H1 (cell line): ENCODE measurements at regions not wholly inside any gene's neighbourhood (a gene's known extent, or its start where the extent isn't known, plus 50 kb on each side); places are given as distances from the start of the nearest gene placed in this dataset.

ENCODE experiments used
- CTCF ChIA-PET: fragments of 300-600 bp; sonication (Branson Sonifier 250); formaldehyde crosslinking; loops from one replicate; lab custom pipeline; 2021; ENCODE audit not compliant: partially characterized antibody; lab: Charles Lee
- POLR2A ChIA-PET: fragments of 300-600 bp; sonication (Branson Sonifier 250); formaldehyde crosslinking; loops from one replicate; lab custom pipeline; 2021; ENCODE audit warnings: inconsistent platforms; ENCODE audit not compliant: partially characterized antibody; lab: Charles Lee
- DNase-seq, 2 experiments: peaks; one replicate each; pipeline versions ENCODE4 v3.0.0 to v3.0.0-alpha.2; 2010 to 2022; ENCODE audit warnings: low spot score in 2 of 2, low read depth in 1 of 2, mixed read lengths in 1 of 2
- FAIRE-seq: peaks from 2 replicates; lab custom pipeline; 2011; peaks lifted over from hg19 to GRCh38; lab: Jason Lieb, UNC
- H2AFZ ChIP-seq: 2 replicates; pipeline ENCODE4 v1.8.1; 2012; ENCODE audit warnings: low read length, inconsistent platforms
- H2AK5ac ChIP-seq: 2 replicates; pipeline ENCODE4 v1.6.1; 2013; ENCODE audit warnings: low read depth, low read length
- H2BK120ac ChIP-seq: replicated peaks from 2 replicates; pipeline ENCODE3; 2013; ENCODE audit warnings: low read depth, low read length, inconsistent platforms
- H2BK12ac ChIP-seq: 2 replicates; pipeline ENCODE4 v1.6.1; 2013; ENCODE audit warnings: low read depth, low read length
- H2BK15ac ChIP-seq: 2 replicates; pipeline ENCODE4 v1.6.1; 2013; ENCODE audit warnings: low read length
- H2BK20ac ChIP-seq: 2 replicates; pipeline ENCODE4 v1.6.1; 2013; ENCODE audit warnings: low read length
- H2BK5ac ChIP-seq: 2 replicates; pipeline ENCODE4 v1.6.1; 2013; ENCODE audit warnings: low read depth, low read length
- H3K14ac ChIP-seq: 2 replicates; pipeline ENCODE4 v1.6.1; 2013; ENCODE audit warnings: inconsistent platforms; ENCODE audit not compliant: insufficient read length
- H3K18ac ChIP-seq: 2 replicates; pipeline ENCODE4 v1.6.1; 2013; ENCODE audit warnings: low read length; ENCODE audit errors: extremely low read depth
- H3K23ac ChIP-seq: 2 replicates; pipeline ENCODE4 v1.6.1; 2013; ENCODE audit warnings: inconsistent platforms; ENCODE audit not compliant: insufficient read length
- H3K23me2 ChIP-seq: 2 replicates; pipeline ENCODE4 v1.6.1; 2013; ENCODE audit warnings: low read depth, low read length
- H3K27ac ChIP-seq: 2 replicates; pipeline ENCODE4 v1.6.1; 2011; ENCODE audit warnings: low read depth, low read length, inconsistent platforms
- H3K27me3 ChIP-seq, 4 experiments: replicated peaks in 1 of 4; 1 replicate in 1 of 4; 2 replicates in 3 of 4; pipeline versions ENCODE4 v1.6.1 to v1.8.1; 2011 to 2013; ENCODE audit warnings: low read length in 3 of 4, mild to moderate bottlenecking in 3 of 4, inconsistent platforms in 2 of 4, mixed read lengths in 2 of 4, moderate library complexity in 1 of 4; ENCODE audit not compliant: control insufficient read depth in 3 of 4, insufficient read depth in 3 of 4; ENCODE audit errors: extremely low read depth in 1 of 4
- H3K36me3 ChIP-seq, 4 experiments: 2 replicates each; pipeline versions ENCODE4 v1.6.1 to v1.8.1; 2011 to 2013; ENCODE audit warnings: mild to moderate bottlenecking in 4 of 4, low read length in 3 of 4, moderate library complexity in 2 of 4, control low read depth in 1 of 4, inconsistent platforms in 1 of 4; ENCODE audit not compliant: insufficient read depth in 4 of 4, control insufficient read depth in 2 of 4
- H3K4ac ChIP-seq: replicated peaks from 2 replicates; pipeline ENCODE3; 2013; ENCODE audit warnings: low read length, low read depth, mixed read lengths, inconsistent platforms; ENCODE audit not compliant: insufficient read length
- H3K4me1 ChIP-seq, 4 experiments: replicated peaks in 1 of 4; 1 replicate in 1 of 4; 2 replicates in 3 of 4; pipeline versions ENCODE4 v1.6.1 to v1.8.1; 2011 to 2013; ENCODE audit warnings: low read length in 3 of 4, inconsistent platforms in 2 of 4, mixed read lengths in 1 of 4; ENCODE audit not compliant: insufficient read depth in 4 of 4, control insufficient read depth in 3 of 4
- H3K4me2 ChIP-seq, 2 experiments: 2 replicates each; pipeline versions ENCODE4 v1.6.1 to v1.8.1; 2011 to 2013; ENCODE audit warnings: low read depth in 2 of 2, low read length in 2 of 2, control low read depth in 1 of 2, inconsistent platforms in 1 of 2, mild to moderate bottlenecking in 1 of 2; ENCODE audit not compliant: insufficient read depth in 1 of 2
- H3K4me3 ChIP-seq, 4 experiments: fragments of 200-600, 300-600 bp in 1 of 4; sonication (generic), shearing (Covaris generic), sonication (Bioruptor Twin) in 1 of 4; 2 replicates each; pipeline versions ENCODE4 v1.5.1 to v1.8.1; 2011 to 2016; ENCODE audit warnings: low read length in 4 of 4, low read depth in 3 of 4, control low read depth in 2 of 4, inconsistent platforms in 2 of 4, mild to moderate bottlenecking in 2 of 4, mixed read lengths in 1 of 4, moderate library complexity in 1 of 4; ENCODE audit not compliant: insufficient read depth in 2 of 4; ENCODE audit errors: extremely low read depth in 1 of 4
- H3K56ac ChIP-seq: replicated peaks from 2 replicates; pipeline ENCODE3; 2013; ENCODE audit warnings: low read depth, mild to moderate bottlenecking, mixed read lengths, low read length, inconsistent platforms; ENCODE audit not compliant: insufficient read length
- H3K79me1 ChIP-seq: 2 replicates; pipeline ENCODE4 v1.6.1; 2013; ENCODE audit warnings: low read depth, low read length, control low read depth
- H3K79me2 ChIP-seq, 2 experiments: 2 replicates each; pipeline versions ENCODE4 v1.6.1 to v1.8.1; 2012 to 2013; ENCODE audit warnings: low read length in 2 of 2, mild to moderate bottlenecking in 2 of 2, inconsistent platforms in 1 of 2; ENCODE audit not compliant: insufficient read depth in 2 of 2, control insufficient read depth in 1 of 2
- H3K9ac ChIP-seq, 4 experiments: replicated peaks in 1 of 4; 1 replicate in 1 of 4; 2 replicates in 3 of 4; pipeline versions ENCODE4 v1.6.1 to v1.8.1; 2011 to 2013; ENCODE audit warnings: low read depth in 3 of 4, low read length in 3 of 4, control low read depth in 2 of 4, mild to moderate bottlenecking in 2 of 4, moderate library complexity in 2 of 4, inconsistent platforms in 1 of 4; ENCODE audit errors: extremely low read depth in 1 of 4
- H3K9me3 ChIP-seq, 2 experiments: 2 replicates each; pipeline versions ENCODE4 v1.6.1 to v1.8.1; 2012 to 2013; ENCODE audit warnings: mild to moderate bottlenecking in 2 of 2, moderate library complexity in 2 of 2, control low read depth in 1 of 2, inconsistent platforms in 1 of 2, low read depth in 1 of 2, low read length in 1 of 2, mixed read lengths in 1 of 2; ENCODE audit not compliant: insufficient read depth in 2 of 2
- H4K20me1 ChIP-seq, 2 experiments: replicated peaks in 1 of 2; 2 replicates each; pipeline versions ENCODE3 to v1.8.1; 2011 to 2013; ENCODE audit warnings: inconsistent platforms in 2 of 2, low read length in 2 of 2, mild to moderate bottlenecking in 1 of 2; ENCODE audit not compliant: insufficient read depth in 2 of 2, control insufficient read depth in 1 of 2
- H4K5ac ChIP-seq: 2 replicates; pipeline ENCODE4 v1.6.1; 2013; ENCODE audit warnings: low read length, low read depth, mixed read lengths, inconsistent platforms; ENCODE audit not compliant: insufficient read length
- H4K8ac ChIP-seq: 2 replicates; pipeline ENCODE4 v1.8.0; 2013; ENCODE audit warnings: mild to moderate bottlenecking, moderate library complexity, low read length, inconsistent platforms; ENCODE audit not compliant: insufficient read depth; ENCODE audit errors: extremely low read depth
- H4K91ac ChIP-seq: replicated peaks from 2 replicates; pipeline ENCODE3; 2013; ENCODE audit warnings: low read length, mixed read lengths, inconsistent platforms; ENCODE audit not compliant: insufficient read length
- BACH1 ChIP-seq: IDR thresholded peaks from 2 replicates; pipeline ENCODE4 v1.6.1; 2012; ENCODE audit warnings: low read length, improper control_type of control experiment
- WGBS, 2 experiments: shearing (Covaris generic) in 1 of 2; methylation state at CpG; one replicate each; pipeline versions ENCODE4 v1.1.6 to v1.1.7; 2013 to 2015; ENCODE audit warnings: low lambda C conversion rate in 2 of 2, mixed read lengths in 2 of 2, inconsistent platforms in 1 of 2, low coverage in 1 of 2, missing lambda C conversion rate in 1 of 2; ENCODE audit not compliant: insufficient replicate concordance in 2 of 2, insufficient coverage in 1 of 2, insufficient read length in 1 of 2; ENCODE audit errors: extremely low coverage in 1 of 2, missing lambda C conversion rate in 1 of 2; 5-methylcytosine and 5-hydroxymethylcytosine counted together

GRCh38 chr3:165544432-165544831 lies 292.8 kb downstream of the BCHE start:
- Histone ChIP-seq H3K9ac (no peak overlapping the region), H3K36me3 (no peaks in the 10 kb centered on the region), H3K4me1 (no peaks in the 10 kb centered on the region), H3K4me3 (no peak overlapping the region), H3K18ac (no peak overlapping the region), H3K4me2 (no peak overlapping the region), H2BK20ac (no peak overlapping the region), H3K23ac (no peak overlapping the region), H3K27ac (no peak overlapping the region), H4K20me1 (no peaks in the 10 kb centered on the region), H4K5ac (no peak overlapping the region), H3K9me3 (no peaks in the 10 kb centered on the region), H3K23me2 (no peaks in the 10 kb centered on the region), H2BK5ac (no peak overlapping the region), H2BK15ac (no peak overlapping the region), H3K79me2 (no peaks in the 10 kb centered on the region), H4K8ac (no peak overlapping the region; the same call in 1 of the 2 replicates), H4K91ac (no peak overlapping the region), H3K79me1 (no peaks in the 10 kb centered on the region), H3K4ac (no peak overlapping the region), H2BK12ac (no peak overlapping the region), H3K14ac (no peak overlapping the region), H3K27me3 (no peaks in the 10 kb centered on the region), H3K56ac (no peak overlapping the region), H2AFZ (peak overlapping the region; percentile 62), H2BK120ac (no peak overlapping the region), H2AK5ac (no peak overlapping the region)
- no peak for DNase-seq
- ChIA-PET CTCF (no interaction called here), POLR2A (no interaction called here)
- TF ChIP-seq BACH1 = no peak
- FAIRE-seq = no peak
- WGBS, 2 experiments = 86% methylated on average over 7 of the region's 7 CpGs; no CpG with 5 or more reads in 1 of the 2 experiments
